Inflammatory macrophage (primary cell): ENCODE measurements at regions not wholly inside any gene's neighbourhood (a gene's known extent, or its start where the extent isn't known, plus 50 kb on each side); places are given as distances from the start of the nearest gene placed in this dataset.
"Not testable (repeated sequence)": the region's sequence is repeated elsewhere in the genome, so short reads cannot be mapped to it uniquely, and the experiment has no call there.

ENCODE experiments used
- DNase-seq, 2 donors: peaks; one replicate each; pipeline ENCODE4 v3.0.0-alpha.2; 2020 to 2022

GRCh38 chr13:44652962-44653660 lies 77.0 kb upstream of the TSC22D1 start:
- DNase-seq: no peak

GRCh38 chr13:44652168-44652567 lies 76.0 kb upstream of the TSC22D1 start:
- no peak for DNase-seq

DNA sequence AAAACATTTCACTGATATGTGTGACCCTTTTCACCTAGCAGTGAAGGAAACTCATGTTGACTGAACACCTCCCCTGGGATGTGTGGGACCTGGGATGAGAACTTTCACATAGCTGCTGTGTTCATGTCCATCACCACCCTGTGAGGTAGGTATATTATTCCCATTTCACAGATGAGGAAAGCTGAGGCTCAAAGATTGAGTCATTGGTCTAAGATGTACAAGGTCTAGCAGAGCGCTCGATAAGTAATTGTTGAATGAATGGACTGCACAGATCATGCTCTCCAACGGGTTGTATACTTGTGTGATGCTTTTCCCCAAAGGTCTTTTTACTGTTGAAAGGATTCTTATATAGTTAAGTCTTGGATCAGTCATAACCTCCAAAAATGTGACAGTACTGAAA lies 75.6 kb upstream of the TSC22D1 start:
- DNase-seq: no peak

DNA sequence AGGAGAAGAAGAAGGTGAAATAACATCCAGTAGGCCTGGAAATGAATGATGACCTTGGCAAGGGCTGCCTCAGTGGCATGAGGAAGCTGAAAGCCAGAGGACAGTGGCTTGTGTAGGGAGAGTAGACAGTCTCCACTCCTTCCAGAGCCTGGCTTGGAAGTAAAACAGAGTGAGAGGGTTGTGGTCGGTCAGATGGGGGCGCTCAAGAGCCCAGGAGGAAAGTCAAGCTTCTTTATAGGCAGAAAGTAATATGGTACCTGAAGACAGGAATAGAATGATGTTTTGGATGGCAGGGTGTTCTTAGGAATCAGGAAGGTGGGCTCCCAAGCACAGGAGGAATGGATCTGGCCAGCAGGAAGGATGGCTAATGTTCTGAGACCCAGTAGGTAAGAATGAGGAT lies 75.1 kb upstream of the TSC22D1 start:
- no peak for DNase-seq

DNA sequence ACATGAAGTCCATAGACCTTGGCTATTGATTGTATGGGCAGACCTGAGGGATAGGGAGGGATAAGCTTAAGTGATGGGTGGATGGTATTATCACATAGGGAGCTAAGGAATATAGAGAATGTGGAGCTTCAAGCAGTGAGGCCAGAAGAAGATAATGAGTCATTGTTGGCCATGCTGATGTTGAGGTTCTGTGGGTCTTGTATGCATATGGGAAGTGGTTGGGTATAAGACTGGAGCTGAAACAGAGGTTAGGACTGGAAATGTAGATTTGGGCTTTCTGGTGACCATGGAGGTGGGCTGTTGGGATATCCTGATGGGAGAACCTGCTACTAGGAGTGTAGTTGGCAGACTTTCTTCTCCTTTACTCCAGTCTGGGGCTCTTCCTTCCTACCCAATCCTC lies 73.7 kb upstream of the TSC22D1 start:
- no peak for DNase-seq

DNA sequence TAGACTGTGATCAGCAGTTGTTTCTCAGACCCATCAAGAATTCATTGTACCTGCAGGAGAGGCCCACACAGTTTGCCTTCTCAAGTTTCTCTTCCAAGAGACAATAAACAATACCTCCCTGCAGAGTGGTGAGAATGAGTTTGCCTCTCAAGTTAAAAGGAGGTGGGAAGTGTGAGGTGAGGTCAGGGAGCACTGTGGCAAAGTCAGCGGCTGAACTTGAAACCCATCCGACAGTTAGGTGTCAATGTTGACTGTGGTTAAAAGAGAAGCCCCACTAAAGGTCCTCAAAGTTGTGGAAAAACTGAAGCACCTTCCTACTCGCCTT lies 72.9 kb upstream of the TSC22D1 start:
- no peak for DNase-seq

GRCh38 chr13:44648392-44649103 lies 72.4 kb upstream of the TSC22D1 start:
- no peak for DNase-seq

DNA sequence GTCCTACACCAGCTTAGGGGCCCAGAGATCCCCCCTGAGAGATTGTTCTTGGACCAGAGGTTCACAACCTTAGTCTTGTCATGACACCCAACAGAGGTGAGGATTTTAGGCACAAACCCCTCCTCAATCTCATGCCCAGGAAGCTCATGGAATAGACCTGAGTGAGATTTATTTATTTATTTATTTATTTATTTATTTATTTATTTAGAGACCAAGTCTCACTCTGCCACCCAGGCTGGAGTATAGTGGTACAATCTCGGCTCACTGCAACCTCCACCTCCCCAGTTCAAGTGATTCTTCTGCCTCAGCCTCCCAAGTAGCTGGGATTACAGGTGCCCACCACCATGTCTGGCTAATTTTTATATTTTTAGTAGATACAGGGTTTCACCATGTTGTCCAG lies 71.4 kb upstream of the TSC22D1 start:
- not testable (repeated sequence) for DNase-seq

GRCh38 chr13:44646044-44646443 lies 69.9 kb upstream of the TSC22D1 start:
- DNase-seq: no peak

DNA sequence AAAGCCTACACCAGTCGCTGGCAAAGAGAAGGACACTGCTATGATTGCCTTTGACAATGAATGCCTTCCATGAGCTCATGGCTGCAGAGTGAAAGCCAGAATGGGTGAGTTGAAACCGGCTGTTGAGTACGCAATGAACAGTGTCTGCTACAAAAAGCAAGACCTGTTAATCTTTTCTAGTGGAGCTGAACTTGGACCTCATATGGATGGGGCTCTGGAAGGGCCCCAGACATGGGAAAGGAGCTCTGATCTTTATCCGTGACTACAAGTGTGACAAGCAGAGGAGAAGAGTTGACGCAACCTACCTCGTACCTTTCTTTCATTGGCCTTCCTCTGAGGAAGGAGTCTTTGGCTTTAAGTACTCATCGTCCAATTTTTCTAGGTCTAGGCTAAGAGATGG lies 67.1 kb upstream of the TSC22D1 start:
- DNase-seq: no peak

DNA sequence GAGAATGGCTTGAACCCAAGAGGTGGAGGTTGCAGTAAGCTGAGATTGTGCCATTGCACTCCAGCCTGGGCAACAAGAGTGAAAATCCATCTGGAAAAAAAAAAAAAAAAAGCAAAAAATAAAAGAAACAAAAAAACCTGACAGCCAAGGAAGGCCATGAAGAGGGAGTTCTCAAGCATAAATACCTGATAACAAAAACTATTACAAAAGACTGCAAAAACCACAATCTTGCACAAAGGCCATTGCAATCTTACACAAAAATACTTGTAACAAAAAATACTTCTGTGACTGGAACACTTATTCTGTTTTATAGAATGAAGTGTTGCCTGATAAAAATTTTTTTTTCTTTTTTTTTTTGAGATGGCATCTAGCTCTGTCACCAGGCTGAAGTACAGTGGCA lies 61.5 kb upstream of the TSC22D1 start:
- no peak for DNase-seq

DNA sequence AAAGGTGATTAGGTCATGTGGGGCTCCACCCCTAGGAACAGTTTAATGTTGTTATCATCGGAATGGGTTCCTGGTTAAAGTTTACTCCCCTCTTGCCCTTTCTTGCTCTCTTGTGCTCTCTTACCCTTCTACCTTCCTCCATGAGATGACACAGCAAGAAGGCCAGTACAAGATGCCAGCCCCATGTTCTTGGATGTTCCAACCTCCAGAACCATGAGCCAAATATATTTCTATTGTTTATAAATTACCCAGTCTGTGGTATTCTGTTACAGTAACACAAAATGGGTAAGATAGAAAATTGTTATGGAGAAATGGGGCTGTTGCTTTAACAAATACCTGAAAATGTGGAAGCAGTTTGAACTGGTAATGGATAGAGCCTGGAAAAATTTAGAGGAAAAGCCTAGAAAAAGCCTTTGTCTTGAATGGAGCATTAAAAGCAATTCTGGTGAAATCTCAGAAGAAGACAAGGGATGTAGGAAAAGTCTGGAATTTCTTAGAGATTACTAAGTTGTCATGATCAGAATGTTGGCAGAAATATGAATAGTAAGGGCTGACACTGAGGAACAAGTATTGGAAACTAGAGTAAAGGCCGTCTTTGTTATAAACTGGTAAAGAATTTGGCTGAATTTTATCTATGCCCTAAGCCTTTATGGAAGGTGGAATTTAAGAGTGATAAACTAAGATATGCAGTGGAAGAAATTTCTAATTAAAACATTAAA lies 53.5 kb upstream of the TSC22D1 start:
- DNase-seq: no peak

DNA sequence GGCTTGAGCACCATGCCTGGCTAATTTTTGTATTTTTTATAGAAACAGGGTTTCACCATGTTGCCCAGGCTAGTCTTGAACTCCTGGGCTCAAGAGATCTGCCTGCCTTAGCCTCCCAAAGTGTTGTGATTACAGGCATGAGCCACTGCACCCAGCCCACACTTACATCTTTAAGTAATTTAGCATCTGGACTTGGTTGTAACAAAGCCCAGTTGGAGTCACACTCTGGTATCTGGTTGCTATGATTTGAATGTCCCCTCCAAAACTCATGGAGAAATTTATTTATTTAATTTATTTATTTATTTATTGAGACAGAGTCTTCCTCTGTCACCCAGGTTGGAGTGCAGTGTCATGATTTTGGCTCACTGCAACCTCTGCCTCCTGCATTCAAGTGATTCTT lies 52.7 kb upstream of the TSC22D1 start:
- DNase-seq: not testable (repeated sequence)

GRCh38 chr13:44627441-44627840 lies 51.3 kb upstream of the TSC22D1 start:
- DNase-seq: no peak

- DNase-seq: no peak
Observed at GRCh38 chr13:44626176-44626575, 50.0 kb upstream of the TSC22D1 start.
